Hepatocyte (in vitro differentiated cells): ENCODE measurements at regions not wholly inside any gene's neighbourhood (a gene's known extent, or its start where the extent isn't known, plus 50 kb on each side); places are given as distances from the start of the nearest gene placed in this dataset.

Source experiments
- DNase-seq: peaks from one replicate; pipeline ENCODE4 v3.0.0-alpha.2; 2016; ENCODE audit warnings: low spot score
- H2AFZ ChIP-seq: fragments of 200-600 bp; sonication (generic); 2 replicates; pipeline ENCODE4 v1.6.0; 2016; ENCODE audit warnings: antibody characterized with exemption, mild to moderate bottlenecking
- H3K27ac ChIP-seq: fragments of 200-600 bp; sonication (generic); 2 replicates; pipeline ENCODE4 v1.5.1; 2016; ENCODE audit warnings: mild to moderate bottlenecking
- H3K27me3 ChIP-seq: fragments of 200-600 bp; sonication (generic); 2 replicates; pipeline ENCODE4 v1.6.1; 2016
- H3K36me3 ChIP-seq: fragments of 200-600 bp; sonication (generic); replicated peaks from 2 replicates; pipeline ENCODE4 v1.5.1; 2016; ENCODE audit warnings: low read depth; ENCODE audit not compliant: insufficient read depth
- H3K4me1 ChIP-seq: fragments of 200-600 bp; sonication (generic); 2 replicates; pipeline ENCODE4 v1.5.1; 2016; ENCODE audit warnings: mild to moderate bottlenecking, moderate library complexity; ENCODE audit not compliant: insufficient read depth
- H3K4me2 ChIP-seq: fragments of 200-600 bp; sonication (generic); 2 replicates; pipeline ENCODE4 v1.6.0; 2016
- H3K4me3 ChIP-seq: fragments of 200-600 bp; sonication (generic); 2 replicates; pipeline ENCODE4 v1.5.1; 2016; ENCODE audit warnings: mild to moderate bottlenecking
- H3K79me2 ChIP-seq: fragments of 200-600 bp; sonication (generic); 2 replicates; pipeline ENCODE4 v1.6.0; 2017; ENCODE audit warnings: mild to moderate bottlenecking
- H3K9me2 ChIP-seq: fragments of 200-600 bp; sonication (generic); replicated peaks from 2 replicates; pipeline ENCODE4 v1.6.0; 2017; ENCODE audit warnings: mild to moderate bottlenecking; ENCODE audit not compliant: insufficient read depth
- H3K9me3 ChIP-seq: fragments of 200-600 bp; sonication (generic); 2 replicates; pipeline ENCODE4 v1.5.1; 2016; ENCODE audit warnings: low read depth, mild to moderate bottlenecking
- H4K20me1 ChIP-seq: fragments of 200-600 bp; sonication (generic); 2 replicates; pipeline ENCODE4 v1.6.0; 2016; ENCODE audit warnings: mild to moderate bottlenecking; ENCODE audit not compliant: insufficient read depth, poor library complexity, severe bottlenecking
- EZH2 ChIP-seq: fragments of 200-600 bp; sonication (generic); IDR thresholded peaks from 2 replicates; pipeline ENCODE4 v1.6.1; 2016; ENCODE audit warnings: antibody characterized with exemption, mild to moderate bottlenecking, borderline replicate concordance
- EZH2phosphoT487 ChIP-seq: fragments of 200-600 bp; sonication (generic); IDR thresholded peaks from one replicate; pipeline ENCODE4 v1.6.1; 2018; ENCODE audit warnings: antibody characterized with exemption, mild to moderate bottlenecking, low read depth, moderate library complexity; ENCODE audit not compliant: unreplicated experiment, severe bottlenecking
- WGBS: methylation state at CpG from one replicate; pipeline ENCODE4 v1.1.6; 2016; ENCODE audit warnings: low lambda C conversion rate; ENCODE audit errors: missing lambda C conversion rate; 5-methylcytosine and 5-hydroxymethylcytosine counted together
- TF ChIP-seq, protein P1 (sequence below): fragments of 200-600 bp; sonication (generic); IDR thresholded peaks from 2 replicates; pipeline ENCODE4 v1.5.1; 2016; ENCODE audit warnings: antibody characterized with exemption, mild to moderate bottlenecking; ENCODE audit not compliant: poor library complexity

DNA sequence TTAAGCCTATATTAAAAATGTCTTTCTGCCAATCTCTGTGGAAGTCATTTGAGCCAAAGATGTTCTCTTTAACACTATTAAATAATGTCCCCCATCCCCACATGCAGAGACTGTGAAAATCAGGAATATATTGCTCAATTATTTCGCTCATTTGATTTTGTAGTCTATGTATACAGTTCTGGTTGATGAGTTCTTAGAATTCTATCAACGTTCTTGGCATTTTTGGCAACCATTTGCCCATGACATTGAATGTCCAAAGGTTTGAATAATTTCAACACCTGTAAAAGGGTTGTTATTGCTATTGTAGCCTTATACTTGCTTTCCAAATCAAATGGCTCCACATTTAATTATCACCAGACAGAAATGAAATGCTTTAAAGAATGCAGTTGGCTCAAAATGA, 536.1 kb downstream of the CAAP1 start:
- no peak overlapping the region for H3K27ac ChIP-seq
- no peaks in the 10 kb centered on the region for H3K27me3 ChIP-seq
- no peaks in the 10 kb centered on the region for H3K9me2 ChIP-seq
- no peak for DNase-seq
- H3K4me3 ChIP-seq, result no peak overlapping the region
- WGBS, result 71% methylated on average over 2 of the region's 2 CpGs
- H2AFZ ChIP-seq, result no peak overlapping the region
- H4K20me1 ChIP-seq, result no peaks in the 10 kb centered on the region
- H3K36me3 ChIP-seq, result no peaks in the 10 kb centered on the region
- H3K79me2 ChIP-seq, result no peaks in the 10 kb centered on the region
- no peak overlapping the region for H3K4me2 ChIP-seq
- H3K4me1 ChIP-seq, result no peaks in the 10 kb centered on the region
- TF ChIP-seq EZH2phosphoT487 (no peak), EZH2 (no peak)
- TF ChIP-seq, protein P1, sequence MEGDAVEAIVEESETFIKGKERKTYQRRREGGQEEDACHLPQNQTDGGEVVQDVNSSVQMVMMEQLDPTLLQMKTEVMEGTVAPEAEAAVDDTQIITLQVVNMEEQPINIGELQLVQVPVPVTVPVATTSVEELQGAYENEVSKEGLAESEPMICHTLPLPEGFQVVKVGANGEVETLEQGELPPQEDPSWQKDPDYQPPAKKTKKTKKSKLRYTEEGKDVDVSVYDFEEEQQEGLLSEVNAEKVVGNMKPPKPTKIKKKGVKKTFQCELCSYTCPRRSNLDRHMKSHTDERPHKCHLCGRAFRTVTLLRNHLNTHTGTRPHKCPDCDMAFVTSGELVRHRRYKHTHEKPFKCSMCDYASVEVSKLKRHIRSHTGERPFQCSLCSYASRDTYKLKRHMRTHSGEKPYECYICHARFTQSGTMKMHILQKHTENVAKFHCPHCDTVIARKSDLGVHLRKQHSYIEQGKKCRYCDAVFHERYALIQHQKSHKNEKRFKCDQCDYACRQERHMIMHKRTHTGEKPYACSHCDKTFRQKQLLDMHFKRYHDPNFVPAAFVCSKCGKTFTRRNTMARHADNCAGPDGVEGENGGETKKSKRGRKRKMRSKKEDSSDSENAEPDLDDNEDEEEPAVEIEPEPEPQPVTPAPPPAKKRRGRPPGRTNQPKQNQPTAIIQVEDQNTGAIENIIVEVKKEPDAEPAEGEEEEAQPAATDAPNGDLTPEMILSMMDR, result no peak
- no peaks in the 10 kb centered on the region for H3K9me3 ChIP-seq

DNA sequence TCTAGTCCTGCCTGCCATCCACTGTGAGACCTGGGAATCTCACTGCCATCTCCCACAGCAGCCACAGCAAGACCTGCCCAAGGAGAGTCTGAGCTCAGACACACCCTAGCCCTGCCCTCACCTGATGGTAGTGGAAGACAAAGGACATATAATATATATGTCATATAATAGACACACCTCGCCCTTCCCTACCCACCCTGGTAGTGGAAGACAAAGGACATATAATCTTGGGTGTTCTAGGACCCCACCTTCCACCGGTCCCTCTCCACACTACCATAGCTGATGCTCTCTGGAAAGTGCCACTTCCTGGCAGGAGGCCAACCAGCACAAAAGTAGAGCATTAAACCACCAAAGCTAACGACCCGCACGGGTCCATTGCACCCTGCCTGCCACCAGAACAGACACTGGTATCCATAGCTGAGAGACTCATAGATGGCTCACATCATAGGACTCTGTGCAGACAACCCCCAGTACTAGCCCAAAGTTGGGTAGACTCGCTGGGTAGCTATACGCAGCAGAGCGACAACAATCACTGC, 545.6 kb downstream of the CAAP1 start:
- no peak overlapping the region for H3K27ac ChIP-seq
- no peaks in the 10 kb centered on the region for H3K36me3 ChIP-seq
- H3K4me2 ChIP-seq, result no peak overlapping the region
- TF ChIP-seq EZH2 (no peak), EZH2phosphoT487 (no peak)
- TF ChIP-seq, protein P1, result no peak
- no peaks in the 10 kb centered on the region for H3K79me2 ChIP-seq
- no peaks in the 10 kb centered on the region for H3K9me2 ChIP-seq
- no peak overlapping the region for H2AFZ ChIP-seq
- H3K4me3 ChIP-seq, result no peak overlapping the region
- no peak for DNase-seq
- H4K20me1 ChIP-seq, result no peaks in the 10 kb centered on the region
- no peaks in the 10 kb centered on the region for H3K4me1 ChIP-seq
- 87% methylated on average over 8 of the region's 8 CpGs for WGBS
- peaks cover 5% of the 10 kb centered on the region for H3K9me3 ChIP-seq
- H3K27me3 ChIP-seq, result no peaks in the 10 kb centered on the region

DNA sequence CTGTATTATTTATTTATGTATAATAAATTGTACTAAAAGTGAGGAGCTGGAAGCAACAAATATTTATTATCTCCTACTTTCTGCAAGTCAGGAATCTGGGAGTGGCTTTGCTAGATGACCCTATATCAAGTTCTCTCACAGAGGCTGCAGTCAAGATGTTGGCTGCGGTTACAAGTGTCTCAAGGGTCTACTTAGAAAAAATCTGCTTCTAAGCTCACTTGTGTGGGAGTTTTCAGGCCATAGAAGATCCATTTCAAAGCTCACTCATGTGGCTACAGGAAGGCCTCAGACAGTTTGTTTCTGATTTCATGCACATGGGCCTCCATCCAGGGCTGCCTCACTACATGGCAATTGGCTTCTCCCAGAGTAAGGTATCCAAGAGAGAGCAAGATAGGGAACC, 551.1 kb downstream of the CAAP1 start:
- no peak for TF ChIP-seq EZH2phosphoT487
- TF ChIP-seq, protein P1, result no peak
- TF ChIP-seq EZH2, result no peak
- no peaks in the 10 kb centered on the region for H3K27me3 ChIP-seq
- WGBS, result 100% methylated on average over 1 of the region's 1 CpG
- no peak overlapping the region for H3K4me2 ChIP-seq
- no peak overlapping the region for H3K27ac ChIP-seq
- H2AFZ ChIP-seq, result no peak overlapping the region
- H3K4me3 ChIP-seq, result no peak overlapping the region
- H3K36me3 ChIP-seq, result no peaks in the 10 kb centered on the region
- no peaks in the 10 kb centered on the region for H3K4me1 ChIP-seq
- H3K9me3 ChIP-seq, result peaks cover 5% of the 10 kb centered on the region
- no peaks in the 10 kb centered on the region for H3K79me2 ChIP-seq
- H4K20me1 ChIP-seq, result no peaks in the 10 kb centered on the region
- H3K9me2 ChIP-seq, result no peaks in the 10 kb centered on the region
- no peak for DNase-seq

DNA sequence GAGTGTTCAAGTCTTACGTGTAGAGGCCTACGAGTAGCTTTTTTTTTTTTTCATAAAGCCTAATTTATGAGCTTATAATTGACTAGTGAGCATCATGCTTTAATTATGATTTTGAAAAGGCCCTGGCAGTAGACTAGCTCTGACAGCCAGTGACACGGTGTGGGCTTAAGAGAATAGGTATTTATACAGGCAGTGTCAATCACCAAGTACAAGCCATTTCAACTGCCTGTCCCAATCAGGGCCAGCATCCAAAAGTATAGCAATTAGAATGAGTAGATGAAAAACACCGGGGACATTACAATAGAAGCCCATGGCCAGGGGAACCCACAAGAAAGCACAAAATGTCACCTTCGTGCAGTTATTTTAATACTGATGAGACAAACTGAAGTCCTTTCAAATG, 552.8 kb downstream of the CAAP1 start:
- no peaks in the 10 kb centered on the region for H3K79me2 ChIP-seq
- TF ChIP-seq EZH2 (no peak), EZH2phosphoT487 (no peak)
- TF ChIP-seq, protein P1, result no peak
- DNase-seq, result no peak
- H3K4me3 ChIP-seq, result no peak overlapping the region
- H3K27ac ChIP-seq, result no peak overlapping the region
- 83% methylated on average over 5 of the region's 5 CpGs for WGBS
- H2AFZ ChIP-seq, result no peak overlapping the region
- H3K4me2 ChIP-seq, result no peak overlapping the region
- H3K4me1 ChIP-seq, result no peaks in the 10 kb centered on the region
- no peaks in the 10 kb centered on the region for H3K36me3 ChIP-seq
- H3K27me3 ChIP-seq, result no peaks in the 10 kb centered on the region
- H4K20me1 ChIP-seq, result no peaks in the 10 kb centered on the region
- H3K9me2 ChIP-seq, result no peaks in the 10 kb centered on the region
- H3K9me3 ChIP-seq, result peaks cover 5% of the 10 kb centered on the region
